Omental fat pad (tissue), 3 donors: ENCODE measurements at regions not wholly inside any gene's neighbourhood (a gene's known extent, or its start where the extent isn't known, plus 50 kb on each side); places are given as distances from the start of the nearest gene placed in this dataset.

ENCODE experiments used
- ATAC-seq: fragments of 150-250 bp; one replicate; pipeline ENCODE4 v1.9.1; 2016; ENCODE audit warnings: mild to moderate bottlenecking, moderate library complexity; ENCODE audit not compliant: low FRiP score
- DNase-seq: peaks from one replicate; pipeline ENCODE4 v3.0.0-alpha.2; 2019; ENCODE audit warnings: low spot score
- CTCF ChIP-seq, 3 donors: fragments of 450-650 bp; IDR thresholded peaks; one replicate each; pipeline ENCODE4 v1.5.1; 2016 to 2017; ENCODE audit warnings: antibody characterized with exemption in 3 of 3, mild to moderate bottlenecking in 3 of 3, moderate library complexity in 2 of 3

GRCh38 chr6:22471132-22471690 is 98.2 kb upstream of the HDGFL1 start:
- no peak for TF ChIP-seq CTCF (IDR thresholded peaks at IDR 0.05)
- no peak for DNase-seq
- no peak for ATAC-seq

- DNase-seq (no peak), ATAC-seq (no peak)
- TF ChIP-seq CTCF (IDR thresholded peaks at IDR 0.05) = no peak
These were observed 97.6 kb upstream of the HDGFL1 start for GRCh38 chr6:22471746-22472145.

GRCh38 chr6:22473991-22474682 is 95.2 kb upstream of the HDGFL1 start:
- DNase-seq (no peak), ATAC-seq (no peak)
- TF ChIP-seq CTCF (IDR thresholded peaks at IDR 0.05) = no peak

- no peak for DNase-seq
- no peak for ATAC-seq
- no peak for TF ChIP-seq CTCF (IDR thresholded peaks at IDR 0.05)
These were observed 92.5 kb upstream of the HDGFL1 start for GRCh38 chr6:22476811-22477390.

- ATAC-seq (no peak), DNase-seq (no peak)
- no peak for TF ChIP-seq CTCF (IDR thresholded peaks at IDR 0.05)
These were observed 72.1 kb upstream of the HDGFL1 start for GRCh38 chr6:22497276-22497675.

- no peak for ATAC-seq
- DNase-seq = no peak
- TF ChIP-seq CTCF (IDR thresholded peaks at IDR 0.05) = no peak
These were observed 69.6 kb upstream of the HDGFL1 start for GRCh38 chr6:22499815-22500214.

- no peak for ATAC-seq
- no peak for DNase-seq
- no peak for TF ChIP-seq CTCF (IDR thresholded peaks at IDR 0.05)
These were observed 62.9 kb upstream of the HDGFL1 start for GRCh38 chr6:22506496-22506895.
